Activated naive CD8-positive, alpha-beta T cell treated with anti-CD3 and anti-CD28 coated beads, Interleukin-2, amount 50 U/mL, for 16 hours (primary cell): ENCODE measurements at regions not wholly inside any gene's neighbourhood (a gene's known extent, or its start where the extent isn't known, plus 50 kb on each side); places are given as distances from the start of the nearest gene placed in this dataset.

Experiments
- DNase-seq: peaks from one replicate; pipeline ENCODE4 v3.0.0-alpha.2; 2020; ENCODE audit warnings: low read depth, low spot score

- DNase-seq: no peak
Observed at GRCh38 chr11:95515371-95515770, 274.2 kb downstream of the FAM76B start.

- DNase-seq: no peak
Observed at GRCh38 chr11:95514416-95515110, 275.0 kb downstream of the FAM76B start.

- DNase-seq: no peak
Observed at GRCh38 chr11:95512682-95513081, 276.9 kb downstream of the FAM76B start.

GRCh38 chr11:95512177-95512576 is 277.4 kb downstream of the FAM76B start:
- no peak for DNase-seq

GRCh38 chr11:95508219-95508890 is 277.4 kb upstream of the SESN3 start:
- DNase-seq: no peak

GRCh38 chr11:95507794-95508193 is 276.8 kb upstream of the SESN3 start:
- no peak for DNase-seq

- DNase-seq: no peak
Observed at GRCh38 chr11:95506777-95507176, 275.8 kb upstream of the SESN3 start.

GRCh38 chr11:95505927-95506426 is 275.0 kb upstream of the SESN3 start:
- DNase-seq: no peak

GRCh38 chr11:95503047-95503446 is 272.0 kb upstream of the SESN3 start:
- DNase-seq: no peak

GRCh38 chr11:95502522-95502921 is 271.5 kb upstream of the SESN3 start:
- no peak for DNase-seq

GRCh38 chr11:95501761-95502266 is 270.8 kb upstream of the SESN3 start:
- DNase-seq: no peak

GRCh38 chr11:95500466-95500865 is 269.5 kb upstream of the SESN3 start:
- no peak for DNase-seq

GRCh38 chr11:95499516-95500135 is 268.6 kb upstream of the SESN3 start:
- DNase-seq: no peak

- no peak for DNase-seq
Observed at GRCh38 chr11:95498722-95499425, 267.9 kb upstream of the SESN3 start.

GRCh38 chr11:95496901-95497300 is 265.9 kb upstream of the SESN3 start:
- DNase-seq: no peak

GRCh38 chr11:95495706-95496105 is 264.7 kb upstream of the SESN3 start:
- DNase-seq: no peak

GRCh38 chr11:95494856-95495255 is 263.9 kb upstream of the SESN3 start:
- DNase-seq: no peak

- DNase-seq: no peak
Observed at GRCh38 chr11:95494167-95494566, 263.2 kb upstream of the SESN3 start.

GRCh38 chr11:95490625-95491024 is 259.6 kb upstream of the SESN3 start:
- DNase-seq: no peak

GRCh38 chr11:95487938-95488337 is 256.9 kb upstream of the SESN3 start:
- DNase-seq: no peak

GRCh38 chr11:95487391-95487790 is 256.4 kb upstream of the SESN3 start:
- DNase-seq: no peak

- DNase-seq: no peak
Observed at GRCh38 chr11:95486979-95487378, 256.0 kb upstream of the SESN3 start.
